ENCODE measurements at regions not wholly inside any gene's neighbourhood (a gene's known extent, or its start where the extent isn't known, plus 50 kb on each side); places are given as distances from the start of the nearest gene placed in this dataset.

GRCh38 chr6:169384291-169384690, 130.6 kb upstream of the THBS2 start:
- 73% methylated on average over 7 of the region's 7 CpGs for WGBS (ENCODE audit: insufficient coverage)
- H3K4me3 Mint-ChIP-seq: no peak overlapping the region
- ATAC-seq: no peak
- TF ChIP-seq CTCF (IDR thresholded peaks at IDR 0.05): no peak
- H3K36me3 Mint-ChIP-seq: no peaks in the 10 kb centered on the region
- H3K27ac Mint-ChIP-seq: no peak overlapping the region
- no peaks in the 10 kb centered on the region for H3K9me3 ChIP-seq (ENCODE audit: control insufficient read depth, insufficient read depth, low read length)
- no peak overlapping the region for H3K4me3 ChIP-seq (ENCODE audit: low read length)
- H3K4me1 ChIP-seq (ENCODE audit: control insufficient read depth, insufficient read depth, low read length): no peaks in the 10 kb centered on the region
- no peak for DNase-seq
- H3K27ac ChIP-seq (ENCODE audit: low read length): no peak overlapping the region
- no peaks in the 10 kb centered on the region for H3K4me1 Mint-ChIP-seq
- peaks cover 8 to 12% of the 10 kb centered on the region in 2 donors for H3K27me3 Mint-ChIP-seq (ENCODE audit: low read depth in 2 of 2)
- no peaks in the 10 kb centered on the region for H3K27me3 ChIP-seq (ENCODE audit: control insufficient read depth, insufficient read depth, low read length)
- H3K36me3 ChIP-seq (ENCODE audit: control insufficient read depth, insufficient read depth, low read length): no peaks in the 10 kb centered on the region
- no peaks in the 10 kb centered on the region for H3K9me3 Mint-ChIP-seq
- intact Hi-C loops (cut with micrococcal nuclease): no loop called here

- Histone ChIP-seq H3K4me3 (ENCODE audit: low read length) (no peak overlapping the region), H3K9me3 (ENCODE audit: control insufficient read depth, insufficient read depth, low read length) (no peaks in the 10 kb centered on the region), H3K4me1 (ENCODE audit: control insufficient read depth, insufficient read depth, low read length) (no peaks in the 10 kb centered on the region), H3K36me3 (ENCODE audit: control insufficient read depth, insufficient read depth, low read length) (no peaks in the 10 kb centered on the region), H3K27ac (ENCODE audit: low read length) (no peak overlapping the region), H3K27me3 (ENCODE audit: control insufficient read depth, insufficient read depth, low read length) (no peaks in the 10 kb centered on the region)
- H3K9me3 Mint-ChIP-seq: no peaks in the 10 kb centered on the region
- H3K4me1 Mint-ChIP-seq: no peaks in the 10 kb centered on the region
- peaks cover 8 to 10% of the 10 kb centered on the region in 2 donors for H3K27me3 Mint-ChIP-seq (ENCODE audit: low read depth in 2 of 2)
- H3K36me3 Mint-ChIP-seq: no peaks in the 10 kb centered on the region
- no peak for DNase-seq
- no peak for ATAC-seq
- no peak for TF ChIP-seq CTCF (IDR thresholded peaks at IDR 0.05)
- no peak overlapping the region for H3K27ac Mint-ChIP-seq
- no peak overlapping the region for H3K4me3 Mint-ChIP-seq
- WGBS (ENCODE audit: insufficient coverage): 29% methylated on average over 6 of the region's 6 CpGs
- intact Hi-C loops (cut with micrococcal nuclease): no loop called here
Measured at GRCh38 chr6:169383265-169383664, 129.6 kb upstream of the THBS2 start.

- Histone ChIP-seq H3K27me3 (ENCODE audit: control insufficient read depth, insufficient read depth, low read length) (no peaks in the 10 kb centered on the region), H3K4me3 (ENCODE audit: low read length) (no peak overlapping the region), H3K4me1 (ENCODE audit: control insufficient read depth, insufficient read depth, low read length) (no peaks in the 10 kb centered on the region), H3K27ac (ENCODE audit: low read length) (no peak overlapping the region), H3K9me3 (ENCODE audit: control insufficient read depth, insufficient read depth, low read length) (no peaks in the 10 kb centered on the region), H3K36me3 (ENCODE audit: control insufficient read depth, insufficient read depth, low read length) (no peaks in the 10 kb centered on the region)
- no peak for DNase-seq
- no peaks in the 10 kb centered on the region for H3K4me1 Mint-ChIP-seq
- intact Hi-C loops (cut with micrococcal nuclease): no loop called here
- ATAC-seq: no peak
- H3K27me3 Mint-ChIP-seq (ENCODE audit: low read depth in 2 of 2): peaks cover 5 to 7% of the 10 kb centered on the region in 2 donors
- TF ChIP-seq CTCF (IDR thresholded peaks at IDR 0.05): no peak
- H3K27ac Mint-ChIP-seq: no peak overlapping the region
- H3K9me3 Mint-ChIP-seq: no peaks in the 10 kb centered on the region
- no peak overlapping the region for H3K4me3 Mint-ChIP-seq
- WGBS (ENCODE audit: insufficient coverage): 64% methylated on average over 1 of the region's 1 CpG
- no peaks in the 10 kb centered on the region for H3K36me3 Mint-ChIP-seq
Measured at GRCh38 chr6:169382735-169383134, 129.1 kb upstream of the THBS2 start.

GRCh38 chr6:169381988-169382387, 128.3 kb upstream of the THBS2 start:
- Mint-ChIP-seq H3K27ac (no peak overlapping the region), H3K27me3 (ENCODE audit: low read depth in 2 of 2) (peaks cover 0 to 6% of the 10 kb centered on the region in 2 donors), H3K4me1 (no peaks in the 10 kb centered on the region), H3K36me3 (no peaks in the 10 kb centered on the region), H3K9me3 (no peaks in the 10 kb centered on the region), H3K4me3 (no peak overlapping the region)
- intact Hi-C loops (cut with micrococcal nuclease): no loop called here
- Histone ChIP-seq H3K4me1 (ENCODE audit: control insufficient read depth, insufficient read depth, low read length) (no peaks in the 10 kb centered on the region), H3K4me3 (ENCODE audit: low read length) (no peak overlapping the region), H3K9me3 (ENCODE audit: control insufficient read depth, insufficient read depth, low read length) (no peaks in the 10 kb centered on the region), H3K36me3 (ENCODE audit: control insufficient read depth, insufficient read depth, low read length) (no peaks in the 10 kb centered on the region), H3K27me3 (ENCODE audit: control insufficient read depth, insufficient read depth, low read length) (no peaks in the 10 kb centered on the region), H3K27ac (ENCODE audit: low read length) (no peak overlapping the region)
- ATAC-seq: no peak
- 89% methylated on average over 4 of the region's 6 CpGs for WGBS (ENCODE audit: insufficient coverage)
- DNase-seq: no peak
- no peak for TF ChIP-seq CTCF (IDR thresholded peaks at IDR 0.05)
